Spleen (tissue), 11 donors: ENCODE measurements at regions not wholly inside any gene's neighbourhood (a gene's known extent, or its start where the extent isn't known, plus 50 kb on each side); places are given as distances from the start of the nearest gene placed in this dataset.

ENCODE experiments used
- DNase-seq: peaks from one replicate; pipeline ENCODE4 v3.0.0-alpha.2; 2020
- H3K27ac ChIP-seq, 8 donors: fragments of 200-600 bp; sonication (generic) in 7 of 8; 1 replicate in 4 of 8; 2 replicates in 4 of 8; pipeline versions ENCODE4 v1.5.0 to v1.8.0; 2016 to 2021; ENCODE audit warnings: inconsistent platforms in 4 of 8, mild to moderate bottlenecking in 4 of 8, moderate library complexity in 1 of 8
- H3K27me3 ChIP-seq, 7 donors: fragments of 200-600 bp; sonication (generic) in 6 of 7; replicated peaks in 1 of 7; 1 replicate in 4 of 7; 2 replicates in 3 of 7; pipeline versions ENCODE4 v1.5.0 to v1.8.0; 2016 to 2021; ENCODE audit warnings: inconsistent platforms in 3 of 7, mild to moderate bottlenecking in 1 of 7
- H3K36me3 ChIP-seq, 6 donors: fragments of 200-600 bp; sonication (generic) in 5 of 6; 1 replicate in 4 of 6; 2 replicates in 2 of 6; pipeline versions ENCODE4 v1.5.0 to v1.8.0; 2016 to 2021; ENCODE audit warnings: inconsistent platforms in 2 of 6
- H3K4me1 ChIP-seq, 6 donors: fragments of 200-600 bp; sonication (generic) in 5 of 6; 1 replicate in 3 of 6; 2 replicates in 3 of 6; pipeline versions ENCODE4 v1.5.0 to v1.8.0; 2016 to 2021; ENCODE audit warnings: inconsistent platforms in 3 of 6
- H3K4me3 ChIP-seq, 8 donors: fragments of 200-600 bp; sonication (generic) in 7 of 8; 1 replicate in 4 of 8; 2 replicates in 4 of 8; pipeline versions ENCODE4 v1.5.0 to v1.8.0; 2016 to 2021; ENCODE audit warnings: inconsistent platforms in 4 of 8, mild to moderate bottlenecking in 4 of 8, moderate library complexity in 2 of 8
- H3K9me3 ChIP-seq, 8 donors: fragments of 200-600 bp; sonication (generic) in 7 of 8; 1 replicate in 4 of 8; 2 replicates in 4 of 8; pipeline versions ENCODE4 v1.5.0 to v1.8.0; 2016 to 2021; ENCODE audit warnings: inconsistent platforms in 4 of 8
- POLR2A ChIP-seq, 3 donors: fragments of 450-650 bp; IDR thresholded peaks; one replicate each; pipeline ENCODE4 v1.5.1; 2017; ENCODE audit warnings: antibody characterized with exemption in 3 of 3, mild to moderate bottlenecking in 1 of 3
- POLR2AphosphoS5 ChIP-seq, 3 donors: sonication (generic); formaldehyde crosslinking; IDR thresholded peaks; one replicate each; pipeline ENCODE4 v1.5.1; 2017; ENCODE audit warnings: antibody characterized with exemption in 3 of 3
- WGBS, 5 donors: extraction: QIAGEN DNeasy Blood & Tissue Kit in 3 of 5; methylation state at CpG; one replicate each; pipeline versions ENCODE4 v1.1.5 to v1.1.7; 2013 to 2018; 5-methylcytosine and 5-hydroxymethylcytosine counted together
- intact Hi-C: fragments of 100-400 bp; cut with DNase I; formaldehyde crosslinking; loops from one replicate; pipeline ENCODE4 v1.15.0; 2023; ENCODE audit warnings: low total_unique reads
- TF ChIP-seq, protein P1 (sequence below), 11 experiments: fragments of 200-600 bp in 7 of 11; fragments of 450-650 bp in 4 of 11; sonication (generic) in 4 of 11; IDR thresholded peaks in 8 of 11; conservative IDR thresholded peaks in 3 of 11; 1 replicate in 7 of 11; 2 replicates in 4 of 11; pipeline versions ENCODE4 v1.4.0 to v1.8.0; 2016 to 2021; ENCODE audit warnings: antibody characterized with exemption in 11 of 11, inconsistent platforms in 4 of 11, mild to moderate bottlenecking in 1 of 11
- donor health status: healthy with polysubstance abuse.
- donor health status: DM: no; HTN: no; CAD: no; lungs with moderate emphysema.
- donor health status: DM: no; HTN: no; CAD: no.
- donor health status: Bipolar disorder and iron deficiency.
- donor health status: healthy.
- donor health status: DM: no; HTN: no; CAD: no.
- donor health status: DM: yes; HTN: yes; CAD: no.

DNA sequence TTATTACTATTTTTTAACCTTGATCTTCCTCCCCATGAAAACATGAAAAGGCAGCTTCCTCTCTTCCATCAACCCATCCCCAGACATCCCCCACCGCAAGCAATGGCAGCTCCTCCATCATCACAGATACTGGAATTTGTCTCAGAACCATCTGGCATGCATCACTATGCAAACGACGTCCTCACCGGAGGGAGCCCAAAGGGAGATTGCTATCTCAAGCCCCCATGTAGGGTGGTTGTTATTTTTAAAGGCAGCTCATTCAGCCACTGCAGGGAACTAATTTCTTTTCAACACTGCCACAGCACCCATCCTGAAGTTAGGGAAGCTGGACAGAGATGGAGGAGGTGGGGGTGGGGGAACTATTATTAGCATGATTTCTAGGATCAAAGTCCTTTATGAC, 222.5 kb downstream of the FOXL1 start:
- intact Hi-C loops: no loop called here
- WGBS, 5 donors: 18 to 27% (median 22%) methylated on average over 4 of the region's 4 CpGs
- Histone ChIP-seq H3K36me3 (no peaks in the 10 kb centered on the region), H3K9me3 (peaks cover 0 to 2% (median 0%) of the 10 kb centered on the region in 8 donors), H3K4me3 (no peak overlapping the region), H3K4me1 (no peaks in the 10 kb centered on the region), H3K27ac (no peak overlapping the region), H3K27me3 (peaks cover 0 to 69% (median 2%) of the 10 kb centered on the region in 7 donors)
- no peak for DNase-seq
- TF ChIP-seq POLR2AphosphoS5 (IDR thresholded peaks at IDR 0.05): no peak
- TF ChIP-seq, protein P1, sequence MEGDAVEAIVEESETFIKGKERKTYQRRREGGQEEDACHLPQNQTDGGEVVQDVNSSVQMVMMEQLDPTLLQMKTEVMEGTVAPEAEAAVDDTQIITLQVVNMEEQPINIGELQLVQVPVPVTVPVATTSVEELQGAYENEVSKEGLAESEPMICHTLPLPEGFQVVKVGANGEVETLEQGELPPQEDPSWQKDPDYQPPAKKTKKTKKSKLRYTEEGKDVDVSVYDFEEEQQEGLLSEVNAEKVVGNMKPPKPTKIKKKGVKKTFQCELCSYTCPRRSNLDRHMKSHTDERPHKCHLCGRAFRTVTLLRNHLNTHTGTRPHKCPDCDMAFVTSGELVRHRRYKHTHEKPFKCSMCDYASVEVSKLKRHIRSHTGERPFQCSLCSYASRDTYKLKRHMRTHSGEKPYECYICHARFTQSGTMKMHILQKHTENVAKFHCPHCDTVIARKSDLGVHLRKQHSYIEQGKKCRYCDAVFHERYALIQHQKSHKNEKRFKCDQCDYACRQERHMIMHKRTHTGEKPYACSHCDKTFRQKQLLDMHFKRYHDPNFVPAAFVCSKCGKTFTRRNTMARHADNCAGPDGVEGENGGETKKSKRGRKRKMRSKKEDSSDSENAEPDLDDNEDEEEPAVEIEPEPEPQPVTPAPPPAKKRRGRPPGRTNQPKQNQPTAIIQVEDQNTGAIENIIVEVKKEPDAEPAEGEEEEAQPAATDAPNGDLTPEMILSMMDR (IDR thresholded peaks at IDR 0.05 in 8 of 11, conservative IDR thresholded peaks at IDR 0.05 in 3 of 11): no peak
- no peak for TF ChIP-seq POLR2A (IDR thresholded peaks at IDR 0.05)

DNA sequence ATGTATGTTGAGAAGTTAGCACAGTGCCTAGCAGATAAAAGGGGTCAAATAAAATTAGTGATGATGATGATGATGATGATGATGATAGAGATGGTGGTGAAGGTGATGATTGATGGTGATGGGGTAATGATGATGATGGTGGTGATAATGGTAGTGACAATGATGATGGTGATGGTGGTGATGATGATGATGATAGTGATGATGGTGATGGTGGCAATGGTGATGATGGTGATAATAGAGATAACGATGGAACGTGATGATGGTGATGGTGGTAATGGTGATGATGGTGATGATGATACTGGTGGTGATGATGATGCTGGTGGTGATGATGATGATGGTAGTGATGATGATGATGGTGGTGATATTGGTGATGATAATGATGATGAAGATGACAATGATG, 223.7 kb downstream of the FOXL1 start:
- no peaks in the 10 kb centered on the region for H3K4me1 ChIP-seq
- no peak overlapping the region for H3K27ac ChIP-seq
- 75 to 91% (median 84%) methylated on average over 2 of the region's 2 CpGs for WGBS, 5 donors
- no peaks in the 10 kb centered on the region for H3K36me3 ChIP-seq
- TF ChIP-seq, protein P1 (IDR thresholded peaks at IDR 0.05 in 8 of 11, conservative IDR thresholded peaks at IDR 0.05 in 3 of 11): no peak
- TF ChIP-seq POLR2A (IDR thresholded peaks at IDR 0.05) (no peak), POLR2AphosphoS5 (IDR thresholded peaks at IDR 0.05) (no peak)
- no peak for DNase-seq
- H3K4me3 ChIP-seq: no peak overlapping the region
- intact Hi-C loops: no loop called here
- H3K27me3 ChIP-seq: peaks cover 0 to 80% (median 13%) of the 10 kb centered on the region in 7 donors
- peaks cover 0 to 2% (median 0%) of the 10 kb centered on the region in 8 donors for H3K9me3 ChIP-seq

DNA sequence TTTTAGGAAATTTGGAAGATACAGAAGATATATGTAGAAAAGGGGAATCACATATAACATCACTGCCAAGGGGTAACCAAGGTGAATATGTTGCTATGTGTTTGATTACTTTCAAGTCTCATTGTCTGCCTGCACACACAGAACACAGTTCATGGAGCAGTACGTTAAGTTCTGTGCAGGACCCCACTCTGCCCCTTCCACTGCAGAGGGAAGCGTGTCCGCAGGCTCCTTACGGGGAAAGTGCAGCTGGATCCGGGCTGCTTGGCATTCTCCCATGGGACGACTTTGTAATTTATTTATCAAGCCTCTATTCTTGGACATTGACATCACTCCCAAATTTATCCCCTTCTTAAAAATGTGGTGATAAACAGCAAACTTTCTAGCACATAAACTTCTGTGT, 226.8 kb downstream of the FOXL1 start:
- Histone ChIP-seq H3K36me3 (no peaks in the 10 kb centered on the region), H3K4me3 (no peak overlapping the region), H3K9me3 (peaks cover 0 to 2% (median 0%) of the 10 kb centered on the region in 8 donors), H3K4me1 (no peaks in the 10 kb centered on the region), H3K27ac (no peak overlapping the region), H3K27me3 (peaks cover 0 to 80% (median 15%) of the 10 kb centered on the region in 7 donors)
- 79 to 93% (median 88%) methylated on average over 6 of the region's 6 CpGs for WGBS, 5 donors
- no peak for DNase-seq
- TF ChIP-seq POLR2AphosphoS5 (IDR thresholded peaks at IDR 0.05) (no peak), POLR2A (IDR thresholded peaks at IDR 0.05) (no peak)
- TF ChIP-seq, protein P1 (IDR thresholded peaks at IDR 0.05 in 8 of 11, conservative IDR thresholded peaks at IDR 0.05 in 3 of 11): no peak
- intact Hi-C loops: no loop called here

DNA sequence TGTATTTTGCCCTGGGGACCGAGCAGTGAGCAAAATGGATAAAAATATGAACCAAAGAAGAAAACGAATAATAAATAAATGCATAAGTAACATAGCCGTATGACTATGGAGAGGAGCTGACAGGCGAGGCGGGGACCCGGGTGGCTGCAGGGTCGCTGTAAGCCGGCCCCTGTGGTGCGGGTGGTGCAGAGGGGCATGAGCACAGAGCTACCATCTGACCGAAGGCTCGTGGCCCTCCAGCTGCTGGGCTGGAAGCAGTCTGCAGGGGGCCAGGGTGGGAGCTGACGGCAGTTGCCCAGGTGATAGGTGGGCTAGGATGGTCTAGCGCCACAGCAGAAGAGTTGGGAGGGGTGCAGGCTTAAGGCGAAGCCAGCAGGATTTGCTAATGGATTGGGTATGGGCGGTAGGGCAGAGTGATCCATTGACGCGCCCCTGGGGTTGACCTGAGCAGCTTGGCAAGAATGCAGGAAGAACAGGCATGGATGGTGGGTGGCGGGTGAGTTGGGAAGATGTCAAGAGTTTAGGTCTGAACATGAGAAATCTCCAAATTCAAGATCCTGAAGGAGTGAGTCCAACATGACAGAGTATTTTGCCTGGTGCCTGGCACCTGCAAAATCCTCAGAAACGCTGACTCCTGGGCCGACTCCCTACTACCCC, 228.0 kb downstream of the FOXL1 start:
- no peaks in the 10 kb centered on the region for H3K4me1 ChIP-seq
- H3K36me3 ChIP-seq: no peaks in the 10 kb centered on the region
- H3K4me3 ChIP-seq: no peak overlapping the region
- 84 to 86% (median 86%) methylated on average over 20 of the region's 20 CpGs for WGBS, 5 donors
- peaks cover 0 to 2% (median 0%) of the 10 kb centered on the region in 8 donors for H3K9me3 ChIP-seq
- peaks cover 0 to 69% (median 15%) of the 10 kb centered on the region in 7 donors for H3K27me3 ChIP-seq
- intact Hi-C loops: no loop called here
- no peak overlapping the region for H3K27ac ChIP-seq
- TF ChIP-seq POLR2AphosphoS5 (IDR thresholded peaks at IDR 0.05) (no peak), POLR2A (IDR thresholded peaks at IDR 0.05) (no peak)
- TF ChIP-seq, protein P1 (IDR thresholded peaks at IDR 0.05 in 8 of 11, conservative IDR thresholded peaks at IDR 0.05 in 3 of 11): no peak
- no peak for DNase-seq
